WTC11 (cell line): ENCODE measurements at regions not wholly inside any gene's neighbourhood (a gene's known extent, or its start where the extent isn't known, plus 50 kb on each side); places are given as distances from the start of the nearest gene placed in this dataset.

Source experiments
- CTCF ChIP-seq: fragments of 200-600 bp; IDR thresholded peaks from 2 replicates; pipeline ENCODE4 v1.8.0; 2022; ENCODE audit warnings: antibody characterized with exemption
- E2F1 ChIP-seq: sonication (generic); formaldehyde crosslinking; IDR thresholded peaks from 2 replicates; pipeline ENCODE4 v1.8.0; 2022; ENCODE audit warnings: mild to moderate bottlenecking, missing genetic modification reagents
- E2F5 ChIP-seq: sonication (generic); formaldehyde crosslinking; IDR thresholded peaks from 2 replicates; pipeline ENCODE4 v1.8.1; 2022; ENCODE audit warnings: mild to moderate bottlenecking, moderate library complexity, missing genetic modification reagents
- GTF2I ChIP-seq: fragments of 250-450 bp; sonication (Bioruptor Pico); conservative IDR thresholded peaks from 2 replicates; pipeline ENCODE4 v1.4.0; 2021; ENCODE audit warnings: mild to moderate bottlenecking
- MAX ChIP-seq: sonication (generic); formaldehyde crosslinking; IDR thresholded peaks from 2 replicates; pipeline ENCODE4 v1.8.0; 2022; ENCODE audit warnings: mild to moderate bottlenecking, missing genetic modification reagents
- NFYB ChIP-seq: sonication (generic); formaldehyde crosslinking; conservative IDR thresholded peaks from 2 replicates; pipeline ENCODE4 v1.8.0; 2022; ENCODE audit warnings: low read depth, missing genetic modification reagents
- NR3C1 ChIP-seq: sonication (generic); formaldehyde crosslinking; conservative IDR thresholded peaks from 2 replicates; pipeline ENCODE4 v1.8.1; 2023; ENCODE audit warnings: low read depth, mild to moderate bottlenecking, missing genetic modification reagents
- TCF7 ChIP-seq: sonication (generic); formaldehyde crosslinking; IDR thresholded peaks from 2 replicates; pipeline ENCODE4 v1.8.0; 2022; ENCODE audit warnings: mild to moderate bottlenecking, low read depth, missing genetic modification reagents, moderate library complexity
- TEAD4 ChIP-seq: sonication (generic); formaldehyde crosslinking; IDR thresholded peaks from 2 replicates; pipeline ENCODE4 v1.8.0; 2022; ENCODE audit warnings: mild to moderate bottlenecking, missing genetic modification reagents

GRCh38 chr12:74120644-74121043, 417.0 kb upstream of the ATXN7L3B start:
- TF ChIP-seq E2F5 (CRISPR knock-in tag), result no peak
- no peak for TF ChIP-seq CTCF
- TF ChIP-seq MAX (CRISPR knock-in tag), result no peak
- TF ChIP-seq NFYB, result no peak
- TF ChIP-seq NR3C1 (CRISPR knock-in tag), result no peak
- TF ChIP-seq E2F1 (CRISPR knock-in tag), result no peak
- no peak for TF ChIP-seq TCF7 (CRISPR knock-in tag)
- TF ChIP-seq TEAD4 (CRISPR knock-in tag), result no peak
- TF ChIP-seq GTF2I (CRISPR knock-in tag), result no peak
